ENCODE measurements at regions not wholly inside any gene's neighbourhood (a gene's known extent, or its start where the extent isn't known, plus 50 kb on each side); places are given as distances from the start of the nearest gene placed in this dataset.

- no peak overlapping the region for H3K4me3 ChIP-seq
- WGBS, 10 experiments: 22 to 100% (median 92%) methylated on average over 1 of the region's 1 CpG; no CpG with 5 or more reads in 3 of the 10 experiments
- no peak for ATAC-seq (replicated peaks in 6 of 8)
- in situ Hi-C loops (cut with MboI; ENCODE audit: low pct_unique_long_range_greater_than_20kb in 2 of 9, low sequenced_read_pairs in 9 of 9, unreplicated experiment in 9 of 9): no loop called here
- no peak overlapping the region for H3K27ac ChIP-seq
- H3K4me1 ChIP-seq (replicated peaks in 1 of 2): no peaks in the 10 kb centered on the region
Measured at GRCh38 chr7:46164629-46165028, 243.6 kb upstream of the IGFBP3 start.

GRCh38 chr7:46163246-46163645 lies 242.2 kb upstream of the IGFBP3 start:
- H3K4me1 ChIP-seq (replicated peaks in 1 of 2): peaks cover 0 to under 1% of the 10 kb centered on the region in 2 donors
- ATAC-seq (replicated peaks in 6 of 8): peak in 3 of 8 experiments; percentile 69 to 99 (median 70)
- no peak overlapping the region for H3K27ac ChIP-seq
- in situ Hi-C loops (cut with MboI; ENCODE audit: low pct_unique_long_range_greater_than_20kb in 2 of 9, low sequenced_read_pairs in 9 of 9, unreplicated experiment in 9 of 9): no loop called here
- no peak overlapping the region for H3K4me3 ChIP-seq
- 60% methylated on average over 1 of the region's 1 CpG; no CpG with 5 or more reads in 9 of the 10 experiments for WGBS, 10 experiments

DNA sequence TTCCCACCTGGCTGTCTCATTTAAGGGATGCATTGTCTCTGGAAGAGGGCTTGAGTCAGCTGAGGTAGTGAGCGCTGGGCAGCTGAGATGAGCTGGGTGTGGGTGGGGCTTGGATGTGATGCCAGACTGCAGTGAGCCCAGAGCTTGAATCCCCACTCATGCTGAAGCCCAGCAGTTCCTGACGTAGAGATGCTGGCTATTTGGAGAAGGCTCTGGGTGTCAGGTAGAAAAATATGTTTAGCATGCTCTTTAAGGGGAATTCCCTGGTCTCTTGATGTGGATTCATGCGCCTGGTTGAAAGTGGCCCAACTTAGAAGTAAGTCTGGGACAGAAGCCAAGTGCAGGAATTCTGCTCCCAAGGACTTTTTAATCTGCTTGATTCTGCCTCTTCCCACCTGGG lies 241.5 kb upstream of the IGFBP3 start:
- no peak overlapping the region for H3K27ac ChIP-seq
- ATAC-seq (replicated peaks in 6 of 8): peak in 2 of 8 experiments; percentile 10 to 21
- peaks cover 0 to 4% of the 10 kb centered on the region in 2 donors for H3K4me1 ChIP-seq (replicated peaks in 1 of 2)
- no peak overlapping the region for H3K4me3 ChIP-seq
- 53 to 100% (median 80%) methylated on average over 1 to 3 of the region's 3 CpGs; no CpG with 5 or more reads in 7 of the 10 experiments for WGBS, 10 experiments
- in situ Hi-C loops (cut with MboI; ENCODE audit: low pct_unique_long_range_greater_than_20kb in 2 of 9, low sequenced_read_pairs in 9 of 9, unreplicated experiment in 9 of 9): no loop called here

- in situ Hi-C loops (cut with MboI; ENCODE audit: low pct_unique_long_range_greater_than_20kb in 2 of 9, low sequenced_read_pairs in 9 of 9, unreplicated experiment in 9 of 9): no loop called here
- H3K4me3 ChIP-seq: no peak overlapping the region
- H3K27ac ChIP-seq: no peak overlapping the region
- 87 to 100% (median 97%) methylated on average over 1 to 5 of the region's 7 CpGs; no CpG with 5 or more reads in 4 of the 10 experiments for WGBS, 10 experiments
- peaks cover 0 to 11% of the 10 kb centered on the region in 2 donors for H3K4me1 ChIP-seq (replicated peaks in 1 of 2)
- ATAC-seq (replicated peaks in 6 of 8): no peak
Measured at GRCh38 chr7:46160861-46161260, 239.8 kb upstream of the IGFBP3 start.

DNA sequence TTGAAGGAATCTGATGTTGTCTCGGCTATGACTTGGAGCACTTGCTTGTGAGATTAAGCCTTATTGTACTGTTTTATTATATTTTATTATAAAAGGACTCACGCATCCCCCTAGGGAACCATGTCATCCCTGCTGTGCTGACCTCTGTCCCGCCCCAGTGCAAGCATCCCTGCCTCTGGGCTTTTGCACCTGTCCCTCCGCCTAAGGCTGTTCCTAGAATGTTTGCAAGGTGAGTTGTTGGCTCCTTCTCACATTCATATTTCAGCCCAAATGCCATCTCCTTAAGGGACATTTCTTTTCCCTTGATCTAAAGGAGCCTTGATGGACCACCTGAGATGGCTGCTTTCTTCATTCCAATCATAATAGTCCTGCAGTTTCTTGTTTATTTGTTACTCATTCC lies 236.9 kb upstream of the IGFBP3 start:
- H3K4me3 ChIP-seq: no peak overlapping the region
- H3K27ac ChIP-seq: no peak overlapping the region
- in situ Hi-C loops (cut with MboI; ENCODE audit: low pct_unique_long_range_greater_than_20kb in 2 of 9, low sequenced_read_pairs in 9 of 9, unreplicated experiment in 9 of 9): no loop called here
- 0 to 100% (median 83%) methylated on average over 1 to 4 of the region's 4 CpGs for WGBS, 10 experiments
- peaks cover 0 to 14% of the 10 kb centered on the region in 2 donors for H3K4me1 ChIP-seq (replicated peaks in 1 of 2)
- ATAC-seq (replicated peaks in 6 of 8): no peak

- Histone ChIP-seq H3K4me1 (replicated peaks in 1 of 2) (peaks cover 0 to 14% of the 10 kb centered on the region in 2 donors), H3K27ac (no peak overlapping the region), H3K4me3 (no peak overlapping the region)
- peak in 1 of 8 experiments; percentile 30 for ATAC-seq (replicated peaks in 6 of 8)
- in situ Hi-C loops (cut with MboI; ENCODE audit: low pct_unique_long_range_greater_than_20kb in 2 of 9, low sequenced_read_pairs in 9 of 9, unreplicated experiment in 9 of 9): no loop called here
- 19 to 94% (median 80%) methylated on average over 1 to 5 of the region's 5 CpGs; no CpG with 5 or more reads in 3 of the 10 experiments for WGBS, 10 experiments
Measured at GRCh38 chr7:46157404-46157803, 236.3 kb upstream of the IGFBP3 start.

GRCh38 chr7:46156853-46157252 lies 235.8 kb upstream of the IGFBP3 start:
- no peak overlapping the region for H3K4me3 ChIP-seq
- in situ Hi-C loops (cut with MboI; ENCODE audit: low pct_unique_long_range_greater_than_20kb in 2 of 9, low sequenced_read_pairs in 9 of 9, unreplicated experiment in 9 of 9): no loop called here
- H3K4me1 ChIP-seq (replicated peaks in 1 of 2): peaks cover 0 to 14% of the 10 kb centered on the region in 2 donors
- no peak for ATAC-seq (replicated peaks in 6 of 8)
- WGBS, 10 experiments: 0 to 100% (median 83%) methylated on average over 1 to 2 of the region's 2 CpGs; no CpG with 5 or more reads in 3 of the 10 experiments
- H3K27ac ChIP-seq: no peak overlapping the region

- WGBS, 10 experiments: 7 to 83% (median 63%) methylated on average over 1 to 3 of the region's 3 CpGs
- ATAC-seq (replicated peaks in 6 of 8): peak in 5 of 8 experiments; percentile 53 to 92 (median 88)
- Histone ChIP-seq H3K27ac (no peak overlapping the region), H3K4me3 (no peak overlapping the region), H3K4me1 (replicated peaks in 1 of 2) (peaks cover 0 to 14% of the 10 kb centered on the region in 2 donors)
- in situ Hi-C loops (cut with MboI; ENCODE audit: low pct_unique_long_range_greater_than_20kb in 2 of 9, low sequenced_read_pairs in 9 of 9, unreplicated experiment in 9 of 9): no loop called here
Measured at GRCh38 chr7:46156086-46156485, 235.0 kb upstream of the IGFBP3 start.

DNA sequence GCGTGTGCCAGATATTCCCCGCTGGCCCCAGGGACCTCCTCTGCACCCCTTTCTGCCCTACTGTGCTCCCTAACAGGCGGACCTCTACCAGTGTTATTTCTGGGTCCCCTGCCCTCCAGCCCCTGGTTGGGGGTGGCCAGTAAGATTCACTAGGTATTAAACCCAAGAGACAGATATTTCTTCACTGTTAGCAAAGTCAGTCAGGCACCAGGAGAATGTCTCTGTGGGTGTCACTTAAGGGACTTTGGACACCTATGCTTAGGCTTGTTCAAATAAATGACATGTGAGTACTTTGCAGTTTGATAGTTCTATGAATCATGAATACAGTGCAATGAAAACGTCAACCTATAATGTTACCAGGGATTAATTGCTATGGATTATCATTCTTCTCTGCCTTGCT lies 234.3 kb upstream of the IGFBP3 start:
- H3K4me1 ChIP-seq (replicated peaks in 1 of 2): peaks cover 0 to 14% of the 10 kb centered on the region in 2 donors
- ATAC-seq (replicated peaks in 6 of 8): peak in 4 of 8 experiments; percentile 21 to 70 (median 44)
- H3K4me3 ChIP-seq: no peak overlapping the region
- WGBS, 10 experiments: 38 to 100% (median 83%) methylated on average over 1 to 4 of the region's 4 CpGs; no CpG with 5 or more reads in 2 of the 10 experiments
- in situ Hi-C loops (cut with MboI; ENCODE audit: low pct_unique_long_range_greater_than_20kb in 2 of 9, low sequenced_read_pairs in 9 of 9, unreplicated experiment in 9 of 9): no loop called here
- no peak overlapping the region for H3K27ac ChIP-seq

DNA sequence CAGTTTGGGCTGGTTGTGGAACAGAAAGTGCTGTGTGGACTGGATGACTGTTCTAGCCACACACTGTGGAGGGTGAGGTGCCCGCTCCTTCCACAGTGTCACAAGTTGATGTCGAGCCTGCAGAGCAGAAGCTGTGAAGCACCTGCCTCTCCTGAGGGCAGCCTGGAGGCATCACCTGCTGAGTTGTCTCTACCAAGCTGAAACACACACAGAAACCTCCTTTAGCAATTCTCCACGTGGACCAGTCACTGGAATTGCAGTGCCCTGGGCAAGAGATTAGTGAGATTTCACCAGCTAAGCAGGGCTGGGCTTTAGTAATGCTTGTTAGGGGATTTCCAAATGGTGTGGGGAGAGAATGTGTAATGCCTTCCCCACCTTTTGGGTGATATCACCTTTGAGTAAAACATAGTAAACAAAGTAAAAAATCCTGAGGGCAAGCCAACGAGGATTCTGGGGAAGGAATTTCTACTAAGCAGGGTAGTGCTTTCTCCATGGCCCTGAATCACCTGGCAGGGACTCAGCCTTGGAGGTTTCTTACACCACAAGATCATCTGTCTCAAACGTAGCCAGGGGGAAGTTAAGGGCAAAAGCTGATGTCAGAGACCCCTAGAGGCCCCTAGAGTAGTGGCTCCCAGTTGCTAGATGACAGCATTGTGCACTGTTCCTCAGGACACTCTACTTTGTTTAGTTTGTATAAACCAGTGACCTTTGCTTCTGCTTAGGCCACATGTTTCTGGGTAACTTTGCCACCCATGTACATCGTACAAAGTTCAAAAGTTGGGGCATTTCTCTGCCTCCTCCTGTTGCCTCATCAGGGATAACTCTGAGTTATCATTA lies 233.1 kb upstream of the IGFBP3 start:
- Histone ChIP-seq H3K4me3 (no peak overlapping the region), H3K4me1 (replicated peaks in 1 of 2) (peaks cover 0 to 14% of the 10 kb centered on the region in 2 donors), H3K27ac (no peak overlapping the region)
- in situ Hi-C loops (cut with MboI; ENCODE audit: low pct_unique_long_range_greater_than_20kb in 2 of 9, low sequenced_read_pairs in 9 of 9, unreplicated experiment in 9 of 9): no loop called here
- ATAC-seq (replicated peaks in 6 of 8): peak in 2 of 8 experiments; percentile 56 to 70
- 6 to 100% (median 83%) methylated on average over 1 to 6 of the region's 6 CpGs for WGBS, 10 experiments

GRCh38 chr7:46153583-46153950 lies 232.5 kb upstream of the IGFBP3 start:
- peaks cover 0 to 14% of the 10 kb centered on the region in 2 donors for H3K4me1 ChIP-seq (replicated peaks in 1 of 2)
- H3K27ac ChIP-seq: no peak overlapping the region
- ATAC-seq (replicated peaks in 6 of 8): no peak
- no peak overlapping the region for H3K4me3 ChIP-seq
- 71 to 100% (median 94%) methylated on average over 1 of the region's 1 CpG; no CpG with 5 or more reads in 4 of the 10 experiments for WGBS, 10 experiments
- in situ Hi-C loops (cut with MboI; ENCODE audit: low pct_unique_long_range_greater_than_20kb in 2 of 9, low sequenced_read_pairs in 9 of 9, unreplicated experiment in 9 of 9): no loop called here

DNA sequence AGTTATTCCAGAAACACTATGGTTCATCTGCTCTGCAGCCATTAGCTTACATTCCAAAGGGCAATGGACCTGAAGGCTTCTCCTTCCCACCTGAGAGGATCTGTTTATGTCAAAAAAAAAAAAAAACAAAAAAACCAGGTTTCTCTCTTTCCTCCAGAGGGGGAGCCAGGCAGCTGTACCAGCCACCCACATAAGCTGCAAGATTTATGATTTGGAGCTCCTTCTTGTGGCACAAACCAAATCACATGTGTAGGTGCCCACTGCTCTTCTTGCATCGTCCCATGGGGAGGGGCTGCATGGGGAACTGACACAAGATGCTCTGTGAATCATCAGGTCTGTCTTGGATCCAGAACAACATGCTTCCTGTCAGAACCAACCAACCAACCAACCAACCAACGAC lies 231.6 kb upstream of the IGFBP3 start:
- no peak for ATAC-seq (replicated peaks in 6 of 8)

DNA sequence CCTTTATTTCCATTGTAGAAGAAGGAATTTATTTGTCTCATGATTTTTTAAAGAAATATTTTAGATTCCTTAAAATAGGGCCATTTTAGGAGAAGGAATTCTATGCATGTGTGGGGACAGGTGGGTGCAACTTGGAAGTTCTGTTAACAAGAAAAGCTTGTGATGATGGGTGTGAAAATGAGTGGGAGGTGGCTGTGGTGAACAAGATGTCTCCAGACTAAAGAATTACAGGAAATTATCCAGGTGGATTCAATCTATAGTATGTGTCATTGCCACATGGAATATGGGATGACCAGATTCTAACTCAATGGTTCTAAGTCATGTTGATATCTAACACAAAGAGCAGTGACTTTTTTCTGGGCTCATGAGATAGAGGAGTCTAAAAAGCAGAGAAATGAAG lies 229.6 kb upstream of the IGFBP3 start:
- ATAC-seq (replicated peaks in 6 of 8): no peak

More for the DNA sequence above, 231.6 kb upstream of the IGFBP3 start:
- Histone ChIP-seq H3K4me3 (no peak overlapping the region), H3K27ac (no peak overlapping the region), H3K4me1 (replicated peaks in 1 of 2) (peaks cover 0 to 10% of the 10 kb centered on the region in 2 donors)
- in situ Hi-C loops (cut with MboI; ENCODE audit: low pct_unique_long_range_greater_than_20kb in 2 of 9, low sequenced_read_pairs in 9 of 9, unreplicated experiment in 9 of 9): no loop called here
- 38 to 83% (median 79%) methylated on average over 1 to 2 of the region's 2 CpGs; no CpG with 5 or more reads in 4 of the 10 experiments for WGBS, 10 experiments

More for the DNA sequence above, 229.6 kb upstream of the IGFBP3 start:
- H3K4me1 ChIP-seq (replicated peaks in 1 of 2): peaks cover 0 to 1% of the 10 kb centered on the region in 2 donors
- H3K4me3 ChIP-seq: no peak overlapping the region
- in situ Hi-C loops (cut with MboI; ENCODE audit: low pct_unique_long_range_greater_than_20kb in 2 of 9, low sequenced_read_pairs in 9 of 9, unreplicated experiment in 9 of 9): no loop called here
- H3K27ac ChIP-seq: no peak overlapping the region
